OCI-LY7 (cell line): ENCODE measurements at regions not wholly inside any gene's neighbourhood (a gene's known extent, or its start where the extent isn't known, plus 50 kb on each side); places are given as distances from the start of the nearest gene placed in this dataset.

Source experiments
- BruUV-seq: library from RNA; stranded (reverse); fragments of 400-500 nt; replicated peaks from 2 replicates; lab custom pipeline; 2021; lab: Mats Ljungman, UMichigan
- CTCF ChIA-PET: fragments of 300-600 bp; sonication (Branson Sonifier 250); formaldehyde crosslinking; loops from one replicate; lab custom pipeline; 2022; ENCODE audit warnings: antibody characterized with exemption; ENCODE audit not compliant: unreplicated experiment; lab: Charles Lee
- POLR2A ChIA-PET: fragments of 300-600 bp; sonication (Branson Sonifier 250); formaldehyde crosslinking; loops from one replicate; lab custom pipeline; 2022; ENCODE audit warnings: antibody characterized with exemption; lab: Charles Lee
- DNase-seq: peaks from one replicate; pipeline ENCODE4 v3.0.0-alpha.2; 2015; ENCODE audit warnings: low spot score
- H2AFZ ChIP-seq: fragments of 200-600 bp; sonication (generic), shearing (Covaris generic); 2 replicates; pipeline ENCODE4 v1.6.1; 2014; ENCODE audit warnings: mild to moderate bottlenecking, antibody characterized with exemption, low read length, moderate library complexity
- H3K27ac ChIP-seq: fragments of 200-600 bp; sonication (generic); 2 replicates; pipeline ENCODE4 v1.5.1; 2014; ENCODE audit warnings: mixed run types, low read depth, mild to moderate bottlenecking, moderate library complexity, low read length, inconsistent platforms; ENCODE audit not compliant: poor library complexity, severe bottlenecking
- H3K36me3 ChIP-seq: fragments of 200-600 bp; sonication (generic); 2 replicates; pipeline ENCODE4 v1.6.1; 2014; ENCODE audit warnings: mild to moderate bottlenecking, antibody characterized with exemption, low read length, moderate library complexity, mixed read lengths; ENCODE audit not compliant: insufficient read depth
- H3K4me1 ChIP-seq: fragments of 200-600 bp; sonication (generic); 2 replicates; pipeline ENCODE4 v1.5.1; 2014; ENCODE audit warnings: mild to moderate bottlenecking, low read length; ENCODE audit not compliant: insufficient read depth, poor library complexity, severe bottlenecking
- H3K4me2 ChIP-seq: fragments of 200-600 bp; sonication (generic); 2 replicates; pipeline ENCODE4 v1.6.1; 2014; ENCODE audit warnings: mild to moderate bottlenecking, low read length
- H3K4me3 ChIP-seq: fragments of 200-600 bp; sonication (generic); 2 replicates; pipeline ENCODE4 v1.5.1; 2014; ENCODE audit warnings: mild to moderate bottlenecking, low read depth, low read length; ENCODE audit not compliant: poor library complexity, severe bottlenecking
- H3K79me2 ChIP-seq: fragments of 200-600 bp; sonication (generic); 2 replicates; pipeline ENCODE4 v1.6.1; 2016; ENCODE audit warnings: low read depth, mild to moderate bottlenecking, low read length, moderate library complexity, mixed read lengths; ENCODE audit not compliant: insufficient read depth
- H3K9me2 ChIP-seq: fragments of 200-600 bp; sonication (generic); 2 replicates; pipeline ENCODE4 v1.6.1; 2016; ENCODE audit warnings: mild to moderate bottlenecking, low read length, mixed read lengths; ENCODE audit not compliant: insufficient read depth
- H3K9me3 ChIP-seq: fragments of 200-600 bp; sonication (generic); 2 replicates; pipeline ENCODE4 v1.6.1; 2014; ENCODE audit warnings: mild to moderate bottlenecking, mixed run types, low read length, mixed read lengths
- H4K20me1 ChIP-seq: fragments of 200-600 bp; sonication (generic); 2 replicates; pipeline ENCODE4 v1.6.1; 2014; ENCODE audit warnings: mild to moderate bottlenecking, antibody characterized with exemption, low read length, moderate library complexity, mixed read lengths; ENCODE audit not compliant: insufficient read depth
- EZH2phosphoT487 ChIP-seq: fragments of 200-600 bp; sonication (generic); IDR thresholded peaks from 2 replicates; pipeline ENCODE4 v1.6.1; 2018; ENCODE audit warnings: low read depth, borderline replicate concordance, mild to moderate bottlenecking, mixed run types, antibody characterized with exemption, low read length, moderate library complexity, mixed read lengths
- intact Hi-C: fragments of 100-400 bp; cut with micrococcal nuclease; formaldehyde crosslinking; loops from one replicate; pipeline ENCODE4 v1.10.0; 2022; ENCODE audit not compliant: unreplicated experiment
- TF ChIP-seq, protein P1 (sequence below): fragments of 200-600 bp; sonication (generic); conservative IDR thresholded peaks from 2 replicates; pipeline ENCODE4 v1.5.1; 2014; ENCODE audit warnings: mild to moderate bottlenecking, antibody characterized with exemption, low read length, moderate library complexity, mixed read lengths

DNA sequence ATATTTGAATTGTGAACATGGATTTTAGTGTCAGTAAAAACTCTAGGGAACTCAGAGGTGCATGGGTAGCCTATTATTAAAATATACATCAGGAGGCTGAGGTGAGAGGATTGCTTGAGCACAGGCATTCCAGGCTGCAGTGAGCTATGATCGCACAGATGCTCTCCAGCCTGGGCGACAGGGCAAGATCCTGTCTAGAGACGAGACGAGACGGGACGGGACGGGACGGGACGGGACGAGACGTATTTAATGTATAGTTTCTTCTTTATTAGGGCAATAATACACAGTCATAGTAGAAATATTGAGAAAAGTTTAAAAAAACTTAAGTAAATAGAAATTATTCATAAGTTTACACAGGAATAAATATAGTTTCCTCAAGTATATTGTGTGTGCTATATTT lies 89.3 kb downstream of the DIPK2A start:
- POLR2A ChIA-PET = interaction anchor here (0.7 kb wide), 1 partner anchor 512 kb away, joined by 3 read pairs; no protein-coding TSS in a partner anchor
- intact Hi-C loops = no loop called here
- Histone ChIP-seq H3K9me2 (no peaks in the 10 kb centered on the region), H4K20me1 (no peaks in the 10 kb centered on the region), H3K27ac (no peak overlapping the region), H3K4me3 (no peak overlapping the region), H3K36me3 (no peaks in the 10 kb centered on the region), H3K4me2 (no peak overlapping the region), H3K79me2 (no peaks in the 10 kb centered on the region), H2AFZ (no peak overlapping the region), H3K4me1 (no peaks in the 10 kb centered on the region), H3K9me3 (no peaks in the 10 kb centered on the region)
- no peak for DNase-seq
- no TSS peak for BruUV-seq
- CTCF ChIA-PET = no interaction called here
- no peak for TF ChIP-seq EZH2phosphoT487
- TF ChIP-seq, protein P1, sequence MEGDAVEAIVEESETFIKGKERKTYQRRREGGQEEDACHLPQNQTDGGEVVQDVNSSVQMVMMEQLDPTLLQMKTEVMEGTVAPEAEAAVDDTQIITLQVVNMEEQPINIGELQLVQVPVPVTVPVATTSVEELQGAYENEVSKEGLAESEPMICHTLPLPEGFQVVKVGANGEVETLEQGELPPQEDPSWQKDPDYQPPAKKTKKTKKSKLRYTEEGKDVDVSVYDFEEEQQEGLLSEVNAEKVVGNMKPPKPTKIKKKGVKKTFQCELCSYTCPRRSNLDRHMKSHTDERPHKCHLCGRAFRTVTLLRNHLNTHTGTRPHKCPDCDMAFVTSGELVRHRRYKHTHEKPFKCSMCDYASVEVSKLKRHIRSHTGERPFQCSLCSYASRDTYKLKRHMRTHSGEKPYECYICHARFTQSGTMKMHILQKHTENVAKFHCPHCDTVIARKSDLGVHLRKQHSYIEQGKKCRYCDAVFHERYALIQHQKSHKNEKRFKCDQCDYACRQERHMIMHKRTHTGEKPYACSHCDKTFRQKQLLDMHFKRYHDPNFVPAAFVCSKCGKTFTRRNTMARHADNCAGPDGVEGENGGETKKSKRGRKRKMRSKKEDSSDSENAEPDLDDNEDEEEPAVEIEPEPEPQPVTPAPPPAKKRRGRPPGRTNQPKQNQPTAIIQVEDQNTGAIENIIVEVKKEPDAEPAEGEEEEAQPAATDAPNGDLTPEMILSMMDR = no peak

DNA sequence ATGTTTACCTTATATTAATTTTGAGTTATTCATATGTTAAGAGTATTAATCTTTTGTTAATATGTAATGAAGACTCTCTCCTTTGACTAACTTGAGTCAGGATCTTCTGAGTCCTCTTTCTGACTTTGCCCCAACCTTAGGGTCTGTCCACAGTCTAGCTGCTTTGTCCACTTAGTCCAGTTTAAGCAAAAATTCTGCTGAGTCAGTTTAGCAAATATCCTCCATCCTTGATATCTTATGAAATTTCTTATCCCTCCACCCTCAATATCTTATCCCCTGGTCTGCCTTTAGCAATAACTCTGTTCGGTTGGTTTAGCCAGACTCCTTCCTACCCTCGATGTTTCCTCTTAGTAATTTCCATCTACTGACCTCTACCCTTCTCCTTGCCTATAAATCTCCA lies 91.7 kb downstream of the DIPK2A start:
- POLR2A ChIA-PET = no interaction called here
- no peak for DNase-seq

DNA sequence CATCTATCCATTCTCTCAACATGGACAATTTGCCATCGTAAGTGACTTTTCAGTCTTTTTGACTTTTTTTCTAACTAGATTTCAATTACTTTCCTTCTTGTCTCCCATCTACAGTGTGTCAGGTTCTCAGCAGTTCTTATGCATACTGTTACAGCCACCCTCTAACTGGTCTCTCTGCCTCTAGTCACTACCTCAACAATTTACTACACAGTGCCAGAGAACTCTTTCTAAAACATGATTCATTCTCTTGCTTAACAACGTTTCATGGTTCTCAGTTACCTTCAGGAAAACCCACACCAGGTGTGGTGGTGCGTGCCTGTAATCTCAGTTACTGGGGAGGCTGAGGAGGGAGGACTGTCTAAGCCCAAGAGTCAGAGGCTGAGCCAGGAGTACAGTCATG lies 95.4 kb downstream of the DIPK2A start:
- Histone ChIP-seq H4K20me1 (no peaks in the 10 kb centered on the region), H3K4me2 (no peak overlapping the region), H3K9me2 (no peaks in the 10 kb centered on the region), H3K4me1 (no peaks in the 10 kb centered on the region), H3K27ac (no peak overlapping the region), H3K9me3 (no peaks in the 10 kb centered on the region), H2AFZ (no peak overlapping the region), H3K4me3 (no peak overlapping the region), H3K36me3 (no peaks in the 10 kb centered on the region), H3K79me2 (no peaks in the 10 kb centered on the region)
- POLR2A ChIA-PET = interaction anchor here (1.0 kb wide), 1 partner anchor 9 kb away, joined by 3 read pairs; no protein-coding TSS in a partner anchor
- TF ChIP-seq, protein P1 = no peak
- no peak for TF ChIP-seq EZH2phosphoT487
- CTCF ChIA-PET = no interaction called here
- no TSS peak for BruUV-seq
- no peak for DNase-seq
- intact Hi-C loops = no loop called here

More for the DNA sequence above, 91.7 kb downstream of the DIPK2A start:
- H2AFZ ChIP-seq = no peak overlapping the region
- H3K4me3 ChIP-seq = no peak overlapping the region
- no peak overlapping the region for H3K27ac ChIP-seq
- no peaks in the 10 kb centered on the region for H3K36me3 ChIP-seq
- H3K9me2 ChIP-seq = no peaks in the 10 kb centered on the region
- intact Hi-C loops = no loop called here
- H3K9me3 ChIP-seq = no peaks in the 10 kb centered on the region
- BruUV-seq = no TSS peak
- H3K4me1 ChIP-seq = no peaks in the 10 kb centered on the region
- no peaks in the 10 kb centered on the region for H4K20me1 ChIP-seq
- CTCF ChIA-PET = no interaction called here
- H3K79me2 ChIP-seq = no peaks in the 10 kb centered on the region
- TF ChIP-seq EZH2phosphoT487 = no peak
- TF ChIP-seq, protein P1 = no peak
- H3K4me2 ChIP-seq = no peak overlapping the region
